ENCODE measurements at regions not wholly inside any gene's neighbourhood (a gene's known extent, or its start where the extent isn't known, plus 50 kb on each side); places are given as distances from the start of the nearest gene placed in this dataset.
"Not testable (repeated sequence)": the region's sequence is repeated elsewhere in the genome, so short reads cannot be mapped to it uniquely, and the experiment has no call there.

GRCh38 chr1:197843401-197843800, 59.0 kb upstream of the C1orf53 start:
- Mint-ChIP-seq H3K27me3 (peaks cover 3% of the 10 kb centered on the region), H3K36me3 (ENCODE audit: low read depth) (no peaks in the 10 kb centered on the region), H3K27ac (no peak overlapping the region), H3K4me3 (no peak overlapping the region), H3K4me1 (ENCODE audit: low read depth) (peaks cover 2% of the 10 kb centered on the region), H3K9me3 (no peaks in the 10 kb centered on the region)
- CTCF ChIA-PET: no interaction called here
- intact Hi-C loops (cut with micrococcal nuclease): no loop called here
- POLR2A ChIA-PET: no interaction called here
- DNase-seq (no peak), ATAC-seq (no peak)
- TF ChIP-seq, protein P1, sequence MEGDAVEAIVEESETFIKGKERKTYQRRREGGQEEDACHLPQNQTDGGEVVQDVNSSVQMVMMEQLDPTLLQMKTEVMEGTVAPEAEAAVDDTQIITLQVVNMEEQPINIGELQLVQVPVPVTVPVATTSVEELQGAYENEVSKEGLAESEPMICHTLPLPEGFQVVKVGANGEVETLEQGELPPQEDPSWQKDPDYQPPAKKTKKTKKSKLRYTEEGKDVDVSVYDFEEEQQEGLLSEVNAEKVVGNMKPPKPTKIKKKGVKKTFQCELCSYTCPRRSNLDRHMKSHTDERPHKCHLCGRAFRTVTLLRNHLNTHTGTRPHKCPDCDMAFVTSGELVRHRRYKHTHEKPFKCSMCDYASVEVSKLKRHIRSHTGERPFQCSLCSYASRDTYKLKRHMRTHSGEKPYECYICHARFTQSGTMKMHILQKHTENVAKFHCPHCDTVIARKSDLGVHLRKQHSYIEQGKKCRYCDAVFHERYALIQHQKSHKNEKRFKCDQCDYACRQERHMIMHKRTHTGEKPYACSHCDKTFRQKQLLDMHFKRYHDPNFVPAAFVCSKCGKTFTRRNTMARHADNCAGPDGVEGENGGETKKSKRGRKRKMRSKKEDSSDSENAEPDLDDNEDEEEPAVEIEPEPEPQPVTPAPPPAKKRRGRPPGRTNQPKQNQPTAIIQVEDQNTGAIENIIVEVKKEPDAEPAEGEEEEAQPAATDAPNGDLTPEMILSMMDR (IDR thresholded peaks at IDR 0.05): no peak

DNA sequence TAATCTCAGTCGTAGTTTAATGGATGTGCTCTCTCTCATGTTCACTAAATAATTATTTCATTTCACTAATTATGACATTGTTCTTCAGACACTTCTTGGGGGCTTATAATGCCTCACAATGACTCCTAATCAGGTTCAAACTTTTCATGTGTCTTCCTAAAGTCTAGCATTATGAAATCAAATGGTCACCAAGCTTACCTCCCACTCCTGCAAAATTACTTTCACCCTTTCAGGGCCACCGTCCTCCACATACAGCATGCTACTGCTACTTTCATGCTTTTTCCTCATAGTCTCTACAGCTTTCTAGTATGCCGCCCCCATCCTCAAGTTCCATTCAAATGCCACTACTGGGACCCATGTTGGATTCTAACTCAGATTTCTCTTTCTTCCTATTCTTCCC, 59.8 kb upstream of the C1orf53 start:
- no peak overlapping the region for H3K4me3 Mint-ChIP-seq
- H3K27ac Mint-ChIP-seq: no peak overlapping the region
- H3K9me3 Mint-ChIP-seq: no peaks in the 10 kb centered on the region
- peaks cover 2% of the 10 kb centered on the region for H3K4me1 Mint-ChIP-seq (ENCODE audit: low read depth)
- intact Hi-C loops (cut with micrococcal nuclease): no loop called here
- ATAC-seq (no peak), DNase-seq (no peak)
- TF ChIP-seq, protein P1 (IDR thresholded peaks at IDR 0.05): no peak
- CTCF ChIA-PET: interaction anchor here (1.0 to 1.5 kb wide), 3 partner anchors 23 to 323 kb away, joined by 3 to 4 read pairs (median 3); no protein-coding TSS in a partner anchor
- no peaks in the 10 kb centered on the region for H3K36me3 Mint-ChIP-seq (ENCODE audit: low read depth)
- H3K27me3 Mint-ChIP-seq: peaks cover 3% of the 10 kb centered on the region
- POLR2A ChIA-PET: interaction anchor here (0.8 kb wide), 1 partner anchor 300 kb away, joined by 3 read pairs; no protein-coding TSS in a partner anchor

DNA sequence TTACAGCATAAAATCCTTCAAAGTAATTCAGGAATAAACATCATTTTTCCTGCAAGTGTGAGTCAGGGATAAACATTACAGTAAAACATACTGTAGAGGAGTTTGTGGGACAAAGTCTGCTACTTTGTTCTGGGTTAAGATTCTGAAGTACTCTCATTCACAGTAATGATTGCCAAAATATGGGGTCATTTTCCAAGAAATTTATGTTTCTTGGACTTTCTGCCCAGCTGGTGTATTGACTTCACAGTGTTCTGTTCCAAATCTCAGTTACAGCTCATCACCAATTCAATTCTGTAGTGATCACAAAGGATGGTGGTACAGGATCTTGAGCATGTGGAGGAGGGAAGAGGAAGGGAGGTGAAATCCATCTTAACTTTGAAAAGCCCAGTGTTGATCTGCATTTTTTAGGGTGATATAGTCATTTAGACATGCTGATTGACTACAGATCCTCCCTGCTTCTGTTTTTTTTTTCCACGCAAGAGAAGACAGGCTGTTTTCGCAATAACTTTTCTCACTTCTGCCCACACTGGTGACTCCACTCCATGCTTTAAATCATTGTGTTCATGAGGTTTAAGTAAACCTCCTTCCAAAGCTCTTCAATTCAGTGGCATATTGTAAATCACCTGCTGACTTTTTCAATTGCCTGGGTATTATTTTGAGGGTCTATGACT, 60.4 kb upstream of the C1orf53 start:
- TF ChIP-seq, protein P1 (IDR thresholded peaks at IDR 0.05): no peak
- H3K4me1 Mint-ChIP-seq (ENCODE audit: low read depth): peaks cover 2% of the 10 kb centered on the region
- POLR2A ChIA-PET: interaction anchor here (0.8 kb wide), 1 partner anchor 300 kb away, joined by 3 read pairs; no protein-coding TSS in a partner anchor
- H3K27me3 Mint-ChIP-seq: peaks cover 3% of the 10 kb centered on the region
- H3K4me3 Mint-ChIP-seq: no peak overlapping the region
- intact Hi-C loops (cut with micrococcal nuclease): no loop called here
- no peak overlapping the region for H3K27ac Mint-ChIP-seq
- no peaks in the 10 kb centered on the region for H3K9me3 Mint-ChIP-seq
- ATAC-seq (no peak), DNase-seq (no peak)
- no peaks in the 10 kb centered on the region for H3K36me3 Mint-ChIP-seq (ENCODE audit: low read depth)
- CTCF ChIA-PET: interaction anchor here (1.0 to 1.5 kb wide), 3 partner anchors 22 to 322 kb away, joined by 3 to 4 read pairs (median 3); no protein-coding TSS in a partner anchor

GRCh38 chr1:197841158-197841557, 61.3 kb upstream of the C1orf53 start:
- ATAC-seq (no peak), DNase-seq (no peak)
- intact Hi-C loops (cut with micrococcal nuclease): no loop called here
- Mint-ChIP-seq H3K9me3 (no peaks in the 10 kb centered on the region), H3K4me1 (ENCODE audit: low read depth) (peaks cover 2% of the 10 kb centered on the region), H3K27ac (no peak overlapping the region), H3K4me3 (no peak overlapping the region), H3K27me3 (peaks cover 3% of the 10 kb centered on the region), H3K36me3 (ENCODE audit: low read depth) (no peaks in the 10 kb centered on the region)
- TF ChIP-seq, protein P1 (IDR thresholded peaks at IDR 0.05): no peak
- POLR2A ChIA-PET: no interaction called here
- CTCF ChIA-PET: interaction anchor here (0.9 to 1.5 kb wide), 2 partner anchors 21 to 78 kb away, joined by 3 read pairs; no protein-coding TSS in a partner anchor

DNA sequence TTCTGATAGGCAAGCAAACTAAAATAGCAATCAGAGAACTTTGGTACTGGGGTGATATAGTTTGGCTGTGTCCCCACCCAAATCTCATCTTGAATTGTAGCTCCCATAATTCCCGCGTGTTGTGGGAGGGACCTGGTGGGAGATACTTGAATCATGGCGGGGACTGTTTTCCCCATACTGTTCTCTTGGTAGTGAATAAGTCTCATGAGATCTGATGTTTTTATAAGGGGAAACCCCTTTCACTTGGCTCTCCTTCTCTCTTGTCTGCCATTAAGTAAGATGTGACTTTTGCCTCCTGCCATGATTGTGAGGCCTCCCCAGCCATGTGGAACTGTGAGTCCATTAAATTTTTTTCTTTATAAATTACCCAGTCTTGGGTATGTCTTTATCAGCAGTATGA, 62.6 kb upstream of the C1orf53 start:
- ATAC-seq; CTCF ChIA-PET; intact Hi-C loops (cut with micrococcal nuclease); H3K36me3 Mint-ChIP-seq (ENCODE audit: low read depth); H3K27ac Mint-ChIP-seq; DNase-seq; H3K4me3 Mint-ChIP-seq; H3K9me3 Mint-ChIP-seq; H3K27me3 Mint-ChIP-seq; H3K4me1 Mint-ChIP-seq (ENCODE audit: low read depth): not testable (repeated sequence)
- POLR2A ChIA-PET: interaction anchor here (0.6 kb wide), 1 partner anchor 236 kb away, joined by 3 read pairs; no protein-coding TSS in a partner anchor
